ENCODE measurements at regions not wholly inside any gene's neighbourhood (a gene's known extent, or its start where the extent isn't known, plus 50 kb on each side); places are given as distances from the start of the nearest gene placed in this dataset.

DNA sequence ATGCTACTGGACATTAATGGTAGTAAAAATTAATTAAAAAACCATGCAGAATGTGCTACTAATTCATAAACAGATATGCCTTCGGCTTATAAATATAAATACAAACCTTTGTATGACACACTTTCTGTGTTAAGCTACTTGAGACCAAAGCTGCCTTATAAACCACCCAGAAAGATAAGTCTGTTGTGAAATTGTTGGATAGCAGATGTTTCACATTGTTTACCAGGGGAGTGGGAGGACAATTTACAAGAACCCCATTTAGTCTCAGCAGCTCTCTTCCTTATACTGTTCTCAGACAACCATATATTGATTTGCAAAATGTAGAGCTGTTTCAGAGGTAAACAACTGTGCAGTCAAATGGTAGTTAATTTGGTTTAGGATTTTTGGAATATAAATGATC is 524.4 kb downstream of the PRR16 start:
- TF ChIP-seq, protein P1, sequence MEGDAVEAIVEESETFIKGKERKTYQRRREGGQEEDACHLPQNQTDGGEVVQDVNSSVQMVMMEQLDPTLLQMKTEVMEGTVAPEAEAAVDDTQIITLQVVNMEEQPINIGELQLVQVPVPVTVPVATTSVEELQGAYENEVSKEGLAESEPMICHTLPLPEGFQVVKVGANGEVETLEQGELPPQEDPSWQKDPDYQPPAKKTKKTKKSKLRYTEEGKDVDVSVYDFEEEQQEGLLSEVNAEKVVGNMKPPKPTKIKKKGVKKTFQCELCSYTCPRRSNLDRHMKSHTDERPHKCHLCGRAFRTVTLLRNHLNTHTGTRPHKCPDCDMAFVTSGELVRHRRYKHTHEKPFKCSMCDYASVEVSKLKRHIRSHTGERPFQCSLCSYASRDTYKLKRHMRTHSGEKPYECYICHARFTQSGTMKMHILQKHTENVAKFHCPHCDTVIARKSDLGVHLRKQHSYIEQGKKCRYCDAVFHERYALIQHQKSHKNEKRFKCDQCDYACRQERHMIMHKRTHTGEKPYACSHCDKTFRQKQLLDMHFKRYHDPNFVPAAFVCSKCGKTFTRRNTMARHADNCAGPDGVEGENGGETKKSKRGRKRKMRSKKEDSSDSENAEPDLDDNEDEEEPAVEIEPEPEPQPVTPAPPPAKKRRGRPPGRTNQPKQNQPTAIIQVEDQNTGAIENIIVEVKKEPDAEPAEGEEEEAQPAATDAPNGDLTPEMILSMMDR (IDR thresholded peaks at IDR 0.05; ENCODE audit: borderline replicate concordance, extremely low read depth, low read length, poor library complexity, severe bottlenecking), result no peak
- no peak for TF ChIP-seq EZH2 (IDR thresholded peaks at IDR 0.05; ENCODE audit: borderline replicate concordance, low read depth, low read length, severe bottlenecking)
